AG04450 (cell line): ENCODE measurements at regions not wholly inside any gene's neighbourhood (a gene's known extent, or its start where the extent isn't known, plus 50 kb on each side); places are given as distances from the start of the nearest gene placed in this dataset.
"Not testable (repeated sequence)": the region's sequence is repeated elsewhere in the genome, so short reads cannot be mapped to it uniquely, and the experiment has no call there.

Experiments used
- CTCF ChIA-PET: fragments of 300-600, 350-600 bp; formaldehyde crosslinking; extraction: SDS; loops from one replicate; lab custom pipeline; 2022; ENCODE audit warnings: antibody characterized with exemption, inconsistent platforms; lab: Charles Lee
- POLR2A ChIA-PET: fragments of 350-600 bp; formaldehyde crosslinking; extraction: SDS; loops from one replicate; lab custom pipeline; 2021; ENCODE audit warnings: antibody characterized with exemption, inconsistent platforms; lab: Yijun Ruan, JAX
- DNase-seq: peaks from one replicate; pipeline ENCODE4 v3.0.0-alpha.2; 2011; ENCODE audit warnings: low read depth, low spot score
- H3K27ac ChIP-seq: one replicate; pipeline ENCODE4 v1.5.1; 2012; ENCODE audit warnings: low read depth, low read length, control low read depth
- H3K27me3 ChIP-seq: one replicate; pipeline ENCODE4 v1.6.0; 2012; ENCODE audit warnings: low read length; ENCODE audit not compliant: control insufficient read depth, insufficient read depth
- H3K4me3 ChIP-seq: 2 replicates; pipeline ENCODE4 v1.5.1; 2011; ENCODE audit warnings: mild to moderate bottlenecking, low read depth, low read length, control low read depth
- H3K9me3 ChIP-seq: 2 replicates; pipeline ENCODE4 v1.5.1; 2012; ENCODE audit warnings: low read length; ENCODE audit not compliant: control insufficient read depth, insufficient read depth
- TF ChIP-seq, protein P1 (sequence below): IDR thresholded peaks from 2 replicates; pipeline ENCODE4 v1.5.1; 2011; ENCODE audit warnings: low read depth, low read length, control low read depth, inconsistent platforms

DNA sequence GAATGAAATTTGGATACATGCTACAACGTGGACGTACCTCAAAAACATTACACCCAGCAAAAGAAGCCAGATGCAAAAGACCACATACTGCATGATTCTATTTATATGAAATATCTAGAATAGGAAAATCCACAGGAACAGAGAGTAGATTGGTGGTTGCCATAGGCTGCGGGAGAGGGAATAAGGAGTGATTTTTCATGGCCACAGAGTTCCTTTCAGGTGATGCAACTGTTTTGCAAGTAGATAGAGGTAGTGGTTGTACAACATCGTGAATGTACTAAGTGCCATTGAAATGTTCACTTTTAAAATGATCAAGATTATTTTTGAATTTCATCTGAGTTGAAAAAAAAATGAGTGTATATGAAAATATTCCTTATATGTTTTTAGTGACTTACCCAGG lies 115.3 kb upstream of the RUNX1 start:
- ChIA-PET POLR2A (no interaction called here), CTCF (no interaction called here)
- Histone ChIP-seq H3K9me3 (no peaks in the 10 kb centered on the region), H3K27ac (no peak overlapping the region), H3K27me3 (no peaks in the 10 kb centered on the region), H3K4me3 (no peak overlapping the region)
- no peak for DNase-seq
- TF ChIP-seq, protein P1, sequence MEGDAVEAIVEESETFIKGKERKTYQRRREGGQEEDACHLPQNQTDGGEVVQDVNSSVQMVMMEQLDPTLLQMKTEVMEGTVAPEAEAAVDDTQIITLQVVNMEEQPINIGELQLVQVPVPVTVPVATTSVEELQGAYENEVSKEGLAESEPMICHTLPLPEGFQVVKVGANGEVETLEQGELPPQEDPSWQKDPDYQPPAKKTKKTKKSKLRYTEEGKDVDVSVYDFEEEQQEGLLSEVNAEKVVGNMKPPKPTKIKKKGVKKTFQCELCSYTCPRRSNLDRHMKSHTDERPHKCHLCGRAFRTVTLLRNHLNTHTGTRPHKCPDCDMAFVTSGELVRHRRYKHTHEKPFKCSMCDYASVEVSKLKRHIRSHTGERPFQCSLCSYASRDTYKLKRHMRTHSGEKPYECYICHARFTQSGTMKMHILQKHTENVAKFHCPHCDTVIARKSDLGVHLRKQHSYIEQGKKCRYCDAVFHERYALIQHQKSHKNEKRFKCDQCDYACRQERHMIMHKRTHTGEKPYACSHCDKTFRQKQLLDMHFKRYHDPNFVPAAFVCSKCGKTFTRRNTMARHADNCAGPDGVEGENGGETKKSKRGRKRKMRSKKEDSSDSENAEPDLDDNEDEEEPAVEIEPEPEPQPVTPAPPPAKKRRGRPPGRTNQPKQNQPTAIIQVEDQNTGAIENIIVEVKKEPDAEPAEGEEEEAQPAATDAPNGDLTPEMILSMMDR: no peak

DNA sequence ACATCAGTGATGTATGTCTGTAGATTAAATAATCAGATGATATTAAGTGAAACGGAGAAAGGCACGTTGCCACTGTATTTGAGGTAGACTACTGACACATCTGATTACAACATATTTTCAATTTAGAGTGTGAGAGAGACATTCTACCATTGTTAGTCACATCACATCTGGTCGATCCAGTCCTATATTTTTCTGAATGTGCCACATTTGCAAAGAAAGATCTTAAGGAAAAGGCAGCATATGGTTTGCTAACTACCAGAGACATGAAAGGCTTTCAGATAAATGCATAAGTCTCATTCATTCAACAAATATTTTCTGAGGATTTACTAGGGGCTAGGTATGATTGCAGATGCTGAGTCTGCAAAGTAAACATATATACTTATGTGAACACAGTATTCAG lies 114.3 kb upstream of the RUNX1 start:
- Histone ChIP-seq H3K9me3 (no peaks in the 10 kb centered on the region), H3K4me3 (no peak overlapping the region), H3K27ac (no peak overlapping the region), H3K27me3 (no peaks in the 10 kb centered on the region)
- ChIA-PET CTCF (no interaction called here), POLR2A (no interaction called here)
- TF ChIP-seq, protein P1: no peak
- DNase-seq: no peak

DNA sequence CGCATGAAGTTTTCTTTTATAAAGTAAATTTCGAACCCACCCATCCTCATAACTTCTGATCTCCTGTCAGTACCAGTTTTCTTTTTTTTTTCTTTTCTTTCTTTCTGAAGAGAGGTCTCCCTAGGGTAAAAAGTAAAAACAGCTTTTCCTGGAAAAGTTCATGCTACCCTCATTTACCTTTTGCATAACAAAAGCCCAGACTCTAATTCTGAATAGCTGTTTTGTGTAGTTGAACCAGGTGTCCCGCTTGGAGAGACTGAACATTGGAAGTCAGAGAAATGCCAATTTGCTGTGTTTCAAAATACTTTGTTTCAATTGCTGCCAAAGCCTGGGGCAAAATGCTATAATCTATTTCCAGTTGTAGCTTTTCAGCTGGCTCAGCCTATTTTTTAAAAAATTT lies 113.7 kb upstream of the RUNX1 start:
- TF ChIP-seq, protein P1: no peak
- CTCF ChIA-PET: no interaction called here
- POLR2A ChIA-PET: no interaction called here

DNA sequence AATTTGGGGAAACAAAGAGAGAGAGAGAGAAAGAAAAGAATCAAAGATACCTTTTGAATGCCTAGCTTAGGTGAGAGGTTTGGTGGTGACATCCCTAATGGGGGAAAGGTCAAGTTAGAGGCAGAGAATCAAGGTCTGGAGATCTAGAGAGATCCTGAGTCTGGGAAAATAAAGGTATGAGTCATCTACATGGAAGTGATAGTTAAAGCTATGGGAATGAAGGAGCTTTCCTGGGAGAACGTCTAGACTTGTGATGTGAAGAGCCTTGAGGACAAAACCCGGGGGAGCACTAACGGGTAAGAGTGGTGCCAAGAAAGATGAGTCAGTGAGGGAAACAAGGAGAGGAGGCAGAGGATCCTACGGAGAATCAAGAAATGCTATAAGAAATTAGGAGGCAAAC lies 110.8 kb upstream of the RUNX1 start:
- Histone ChIP-seq H3K9me3 (peaks cover 3% of the 10 kb centered on the region; the same call in 1 of the 2 replicates), H3K27ac (no peak overlapping the region), H3K4me3 (no peak overlapping the region), H3K27me3 (no peaks in the 10 kb centered on the region)
- CTCF ChIA-PET: interaction anchor here (0.7 kb wide), 1 partner anchor 37 kb away, joined by 4 read pairs; no protein-coding TSS in a partner anchor
- no peak for DNase-seq
- POLR2A ChIA-PET: no interaction called here
- TF ChIP-seq, protein P1: no peak

More for the DNA sequence above, 113.7 kb upstream of the RUNX1 start:
- Histone ChIP-seq H3K9me3 (no peaks in the 10 kb centered on the region), H3K27me3 (no peaks in the 10 kb centered on the region), H3K27ac (no peak overlapping the region), H3K4me3 (no peak overlapping the region)
- no peak for DNase-seq

DNA sequence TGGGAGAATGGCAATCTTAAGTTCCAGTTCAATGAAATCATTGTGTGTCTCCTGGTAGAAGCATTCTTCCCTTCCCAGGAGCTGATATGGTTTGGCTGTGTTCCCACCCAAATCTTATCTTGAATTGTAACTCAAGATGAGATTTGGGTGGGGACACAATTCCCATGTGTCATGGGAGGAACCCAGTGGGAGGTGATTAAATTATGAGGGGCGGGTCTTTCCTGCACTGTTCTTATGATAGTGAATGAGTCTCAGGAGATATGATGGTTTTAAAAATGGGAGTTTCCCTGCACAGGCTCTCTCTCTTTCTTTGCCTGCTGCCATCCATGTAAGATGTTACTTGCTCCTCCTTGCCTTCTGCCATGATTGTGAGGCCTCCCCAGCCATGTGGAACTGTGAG lies 108.3 kb upstream of the RUNX1 start:
- CTCF ChIA-PET, DNase-seq: not testable (repeated sequence)

More for the DNA sequence above, 108.3 kb upstream of the RUNX1 start:
- H3K9me3 ChIP-seq, H3K4me3 ChIP-seq, H3K27ac ChIP-seq, H3K27me3 ChIP-seq, POLR2A ChIA-PET: not testable (repeated sequence)
